GM23248 (cell line): ENCODE measurements at regions not wholly inside any gene's neighbourhood (a gene's known extent, or its start where the extent isn't known, plus 50 kb on each side); places are given as distances from the start of the nearest gene placed in this dataset.

ENCODE experiments used
- EZH2 ChIP-seq: fragments of 200-600 bp; sonication (generic); IDR thresholded peaks from 2 replicates; pipeline ENCODE4 v1.6.1; 2018; ENCODE audit warnings: antibody characterized with exemption, mild to moderate bottlenecking; ENCODE audit not compliant: insufficient read depth, poor library complexity, severe bottlenecking
- EZH2phosphoT487 ChIP-seq: fragments of 200-600 bp; sonication (generic); IDR thresholded peaks from 2 replicates; pipeline ENCODE4 v1.6.1; 2018; ENCODE audit warnings: antibody characterized with exemption, moderate library complexity, mild to moderate bottlenecking, low read depth; ENCODE audit not compliant: insufficient read depth

DNA sequence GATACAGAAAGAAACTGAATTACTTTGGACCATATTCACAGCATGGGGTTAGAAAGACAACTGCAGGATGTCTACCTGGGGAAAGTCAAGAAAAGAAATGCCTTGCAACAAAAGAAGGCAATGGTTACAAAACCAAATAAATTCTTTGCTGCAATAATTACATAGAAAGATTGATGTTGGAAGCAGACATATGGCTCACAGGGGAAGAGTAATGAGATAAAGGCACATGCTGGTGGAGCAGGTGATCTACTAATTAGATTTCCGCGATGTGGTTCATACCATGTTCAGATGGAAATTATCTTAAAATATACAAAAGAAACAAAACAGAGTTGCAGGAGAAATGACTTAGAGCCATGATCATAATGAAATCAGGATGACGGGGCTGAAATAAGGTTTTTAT, 718.8 kb upstream of the PKDCC start:
- TF ChIP-seq EZH2 (no peak), EZH2phosphoT487 (no peak)
